Natural killer cell (primary cell): ENCODE measurements at regions not wholly inside any gene's neighbourhood (a gene's known extent, or its start where the extent isn't known, plus 50 kb on each side); places are given as distances from the start of the nearest gene placed in this dataset.

ENCODE experiments used
- ATAC-seq, 3 donors: fragments of 150-1000 bp in 2 of 3; fragments of 200-7000 bp in 1 of 3; cut with Tn5 transposase; 1 replicate in 1 of 3; 2 replicates in 2 of 3; pipeline ENCODE4 v1.10.0; 2021; ENCODE audit warnings: mild to moderate bottlenecking in 2 of 3, moderate library complexity in 2 of 3
- DNase-seq, 2 donors: peaks; one replicate each; pipeline versions ENCODE4 v3.0.0 to v3.0.0-alpha.2; 2013 to 2021; ENCODE audit warnings: mixed read lengths in 1 of 2
- H3K27ac ChIP-seq: one replicate; pipeline ENCODE4 v1.5.1; 2013; ENCODE audit warnings: mild to moderate bottlenecking, low read length
- H3K27me3 ChIP-seq: one replicate; pipeline ENCODE4 v1.6.1; 2013; ENCODE audit warnings: low read length; ENCODE audit not compliant: control insufficient read depth, insufficient read depth
- H3K36me3 ChIP-seq: one replicate; pipeline ENCODE4 v1.6.1; 2013; ENCODE audit warnings: low read length; ENCODE audit not compliant: control insufficient read depth, insufficient read depth
- H3K4me1 ChIP-seq: one replicate; pipeline ENCODE4 v1.6.1; 2013; ENCODE audit warnings: low read length; ENCODE audit not compliant: control insufficient read depth, insufficient read depth
- H3K4me3 ChIP-seq: one replicate; pipeline ENCODE4 v1.5.1; 2013; ENCODE audit warnings: low read length
- H3K9me3 ChIP-seq: one replicate; pipeline ENCODE4 v1.6.1; 2013; ENCODE audit warnings: low read length; ENCODE audit not compliant: control insufficient read depth, insufficient read depth
- H3K27ac Mint-ChIP-seq, 2 donors: one replicate each; pipeline ENCODE4 v1.8.0; 2022; ENCODE audit warnings: mild to moderate bottlenecking in 2 of 2, mixed read lengths in 2 of 2, moderate library complexity in 1 of 2
- H3K27me3 Mint-ChIP-seq, 2 donors: one replicate each; pipeline ENCODE4 v1.8.0; 2022; ENCODE audit warnings: low read depth in 2 of 2, mixed read lengths in 2 of 2
- H3K36me3 Mint-ChIP-seq: one replicate; pipeline ENCODE4 v1.8.0; 2022; ENCODE audit warnings: mixed read lengths
- H3K4me1 Mint-ChIP-seq, 2 donors: one replicate each; pipeline ENCODE4 v1.8.0; 2022; ENCODE audit warnings: mixed read lengths in 2 of 2
- H3K4me3 Mint-ChIP-seq: one replicate; pipeline ENCODE4 v1.8.0; 2022; ENCODE audit warnings: mild to moderate bottlenecking, moderate library complexity, mixed read lengths
- H3K9me3 Mint-ChIP-seq, 2 donors: one replicate each; pipeline ENCODE4 v1.8.0; 2022; ENCODE audit warnings: mixed read lengths in 2 of 2
- CTCF ChIP-seq: fragments of 200-600 bp; IDR thresholded peaks from one replicate; pipeline ENCODE4 v1.8.0; 2022; ENCODE audit warnings: antibody characterized with exemption
- WGBS: methylation state at CpG from one replicate; pipeline ENCODE4 v1.1.7; 2013; ENCODE audit warnings: missing lambda C conversion rate; ENCODE audit not compliant: insufficient coverage; 5-methylcytosine and 5-hydroxymethylcytosine counted together
- intact Hi-C: fragments of 100-400 bp; cut with micrococcal nuclease; formaldehyde crosslinking; loops from one replicate; pipeline ENCODE4 v1.14.2; 2022

GRCh38 chr5:112570708-112571444 lies 151.8 kb upstream of the EPB41L4A start:
- WGBS = 86% methylated on average over 4 of the region's 4 CpGs
- intact Hi-C loops = no loop called here
- Mint-ChIP-seq H3K27me3 (peaks cover 8 to 9% of the 10 kb centered on the region in 2 donors), H3K36me3 (no peaks in the 10 kb centered on the region), H3K4me1 (no peaks in the 10 kb centered on the region), H3K9me3 (no peaks in the 10 kb centered on the region), H3K4me3 (no peak overlapping the region), H3K27ac (no peak overlapping the region)
- Histone ChIP-seq H3K9me3 (no peaks in the 10 kb centered on the region), H3K4me1 (no peaks in the 10 kb centered on the region), H3K27ac (no peak overlapping the region), H3K27me3 (no peaks in the 10 kb centered on the region), H3K4me3 (no peak overlapping the region), H3K36me3 (no peaks in the 10 kb centered on the region)
- no peak for ATAC-seq
- DNase-seq = no peak
- no peak for TF ChIP-seq CTCF

DNA sequence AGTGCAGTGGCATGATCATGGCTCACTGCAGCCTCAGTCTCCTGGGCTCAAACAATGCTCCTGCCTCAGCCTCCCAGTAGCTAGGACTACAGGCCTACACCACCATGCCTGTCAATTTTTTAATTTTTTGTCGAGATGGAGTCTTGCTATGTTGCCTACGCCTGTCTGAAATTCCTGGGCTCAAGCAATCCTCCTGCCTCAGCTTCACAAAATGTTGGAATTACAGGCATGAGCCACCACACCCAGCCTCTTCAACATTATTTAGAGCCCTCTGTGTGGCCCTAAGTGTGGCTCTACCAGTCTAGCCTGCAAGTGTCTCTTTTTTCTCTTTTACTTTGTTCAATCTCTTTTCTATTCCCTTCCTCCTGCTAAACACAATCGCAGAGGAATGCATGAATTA lies 154.4 kb upstream of the EPB41L4A start:
- H3K4me3 ChIP-seq = no peak overlapping the region
- Mint-ChIP-seq H3K4me1 (no peaks in the 10 kb centered on the region), H3K36me3 (no peaks in the 10 kb centered on the region), H3K27me3 (peaks cover 7 to 8% of the 10 kb centered on the region in 2 donors), H3K4me3 (no peak overlapping the region), H3K9me3 (no peaks in the 10 kb centered on the region), H3K27ac (no peak overlapping the region)
- intact Hi-C loops = no loop called here
- DNase-seq (no peak), ATAC-seq (no peak)
- H3K27me3 ChIP-seq = no peaks in the 10 kb centered on the region
- no peak for TF ChIP-seq CTCF
- H3K4me1 ChIP-seq = no peaks in the 10 kb centered on the region
- no peaks in the 10 kb centered on the region for H3K36me3 ChIP-seq
- H3K27ac ChIP-seq = no peak overlapping the region
- WGBS = 93% methylated on average over 3 of the region's 3 CpGs
- H3K9me3 ChIP-seq = no peaks in the 10 kb centered on the region

DNA sequence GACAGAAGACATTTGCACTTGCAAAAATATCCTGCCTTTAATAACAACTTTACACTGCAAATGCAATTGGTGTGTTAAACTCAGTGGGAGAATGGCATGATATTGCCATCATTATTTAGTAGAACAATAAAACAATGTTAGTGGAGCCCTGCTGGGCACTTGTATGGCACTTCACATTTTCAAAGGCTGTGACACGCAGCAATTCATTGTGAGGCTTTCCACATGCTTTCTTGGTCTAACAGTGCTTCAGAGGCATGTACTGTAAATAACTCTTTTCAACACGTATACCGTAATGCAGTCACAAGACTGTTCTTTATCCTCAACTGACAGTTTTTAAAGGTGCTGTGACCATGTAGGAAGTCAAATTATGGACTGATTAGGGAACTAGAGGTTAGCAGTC lies 155.5 kb upstream of the EPB41L4A start:
- WGBS = 28% methylated on average over 1 of the region's 3 CpGs
- H3K4me1 ChIP-seq = no peaks in the 10 kb centered on the region
- Mint-ChIP-seq H3K4me3 (no peak overlapping the region), H3K36me3 (no peaks in the 10 kb centered on the region), H3K27ac (no peak overlapping the region), H3K27me3 (peaks cover 7 to 8% of the 10 kb centered on the region in 2 donors), H3K4me1 (no peaks in the 10 kb centered on the region), H3K9me3 (no peaks in the 10 kb centered on the region)
- no peak overlapping the region for H3K4me3 ChIP-seq
- H3K27me3 ChIP-seq = no peaks in the 10 kb centered on the region
- no peak for DNase-seq
- no peaks in the 10 kb centered on the region for H3K36me3 ChIP-seq
- H3K9me3 ChIP-seq = no peaks in the 10 kb centered on the region
- no peak for TF ChIP-seq CTCF
- intact Hi-C loops = no loop called here
- ATAC-seq = no peak
- no peak overlapping the region for H3K27ac ChIP-seq
